MCF 10A (cell line): ENCODE measurements at regions not wholly inside any gene's neighbourhood (a gene's known extent, or its start where the extent isn't known, plus 50 kb on each side); places are given as distances from the start of the nearest gene placed in this dataset.

ENCODE experiments used
- BruUV-seq: library from RNA; stranded (reverse); fragments of 400-500 nt; replicated peaks from 2 replicates; lab custom pipeline; 2021; lab: Mats Ljungman, UMichigan
- CTCF ChIA-PET: fragments of 300-600 bp; sonication (Branson Sonifier 250); formaldehyde crosslinking; extraction: SDS; loops from one replicate; lab custom pipeline; 2021; ENCODE audit warnings: antibody characterized with exemption, inconsistent platforms; lab: Yijun Ruan, JAX
- POLR2A ChIA-PET: fragments of 300-600, 350-650 bp; sonication (Branson Sonifier 250); formaldehyde crosslinking; extraction: SDS; loops from one replicate; lab custom pipeline; 2020; ENCODE audit warnings: antibody characterized with exemption, inconsistent platforms; lab: Yijun Ruan, JAX
- DNase-seq: peaks from one replicate; pipeline ENCODE4 v3.0.0-alpha.2; 2018; ENCODE audit not compliant: unreplicated experiment
- H3K27ac Mint-ChIP-seq: one replicate; pipeline ENCODE4 v1.8.0; 2022; ENCODE audit warnings: mild to moderate bottlenecking, low read depth, mixed read lengths; ENCODE audit not compliant: unreplicated experiment
- H3K27me3 Mint-ChIP-seq: one replicate; pipeline ENCODE4 v1.8.0; 2022; ENCODE audit warnings: mixed read lengths; ENCODE audit not compliant: insufficient read depth, unreplicated experiment
- H3K36me3 Mint-ChIP-seq: one replicate; pipeline ENCODE4 v1.8.0; 2022; ENCODE audit warnings: mild to moderate bottlenecking, moderate library complexity, mixed read lengths; ENCODE audit not compliant: insufficient read depth, unreplicated experiment
- H3K4me1 Mint-ChIP-seq: one replicate; pipeline ENCODE4 v1.8.0; 2022; ENCODE audit warnings: mixed read lengths; ENCODE audit not compliant: insufficient read depth, unreplicated experiment
- H3K4me3 Mint-ChIP-seq: one replicate; pipeline ENCODE4 v1.8.0; 2022; ENCODE audit warnings: mild to moderate bottlenecking, moderate library complexity, mixed read lengths; ENCODE audit not compliant: unreplicated experiment
- H3K9me3 Mint-ChIP-seq: one replicate; pipeline ENCODE4 v1.8.0; 2022; ENCODE audit warnings: mixed read lengths; ENCODE audit not compliant: unreplicated experiment
- CTCF ChIP-seq: fragments of 200-600 bp; IDR thresholded peaks from one replicate; pipeline ENCODE4 v1.8.0; 2022; ENCODE audit warnings: antibody characterized with exemption, mild to moderate bottlenecking; ENCODE audit not compliant: unreplicated experiment
- intact Hi-C: fragments of 100-400 bp; cut with micrococcal nuclease; formaldehyde crosslinking; loops from 2 replicates; pipeline ENCODE4 v1.14.1; 2022

- no peak for DNase-seq
- Mint-ChIP-seq H3K4me3 (no peak overlapping the region), H3K4me1 (no peaks in the 10 kb centered on the region), H3K36me3 (no peaks in the 10 kb centered on the region), H3K27ac (no peak overlapping the region), H3K27me3 (no peaks in the 10 kb centered on the region), H3K9me3 (no peaks in the 10 kb centered on the region)
- no TSS peak for BruUV-seq
- ChIA-PET CTCF (no interaction called here), POLR2A (no interaction called here)
- TF ChIP-seq CTCF, result no peak
- intact Hi-C loops, result no loop called here
Measured at GRCh38 chr16:47990676-47991075, 165.1 kb downstream of the ABCC12 start.

GRCh38 chr16:47987136-47987535 is 168.7 kb downstream of the ABCC12 start:
- Mint-ChIP-seq H3K27me3 (no peaks in the 10 kb centered on the region), H3K27ac (no peak overlapping the region), H3K4me1 (no peaks in the 10 kb centered on the region), H3K36me3 (no peaks in the 10 kb centered on the region), H3K4me3 (no peak overlapping the region), H3K9me3 (no peaks in the 10 kb centered on the region)
- TF ChIP-seq CTCF, result no peak
- CTCF ChIA-PET, result interaction anchor here (0.7 to 1.0 kb wide), 2 partner anchors 190 to 873 kb away, joined by 3 read pairs; no protein-coding TSS in a partner anchor
- POLR2A ChIA-PET, result no interaction called here
- no peak for DNase-seq
- intact Hi-C loops, result no loop called here
- no TSS peak for BruUV-seq

GRCh38 chr16:47986031-47986430 is 169.8 kb downstream of the ABCC12 start:
- Mint-ChIP-seq H3K36me3 (no peaks in the 10 kb centered on the region), H3K27ac (no peak overlapping the region), H3K9me3 (no peaks in the 10 kb centered on the region), H3K4me3 (no peak overlapping the region), H3K4me1 (no peaks in the 10 kb centered on the region), H3K27me3 (no peaks in the 10 kb centered on the region)
- TF ChIP-seq CTCF, result no peak
- DNase-seq, result no peak
- intact Hi-C loops, result no loop called here
- POLR2A ChIA-PET, result no interaction called here
- no TSS peak for BruUV-seq
- CTCF ChIA-PET, result interaction anchor here (1.1 kb wide), 1 partner anchor 256 kb away, joined by 3 read pairs; no protein-coding TSS in a partner anchor

GRCh38 chr16:47984669-47985068 is 171.1 kb downstream of the ABCC12 start:
- no peak for DNase-seq
- no peaks in the 10 kb centered on the region for H3K4me1 Mint-ChIP-seq
- intact Hi-C loops, result no loop called here
- no peak overlapping the region for H3K4me3 Mint-ChIP-seq
- no peaks in the 10 kb centered on the region for H3K36me3 Mint-ChIP-seq
- ChIA-PET POLR2A (no interaction called here), CTCF (no interaction called here)
- no peak for TF ChIP-seq CTCF
- no peaks in the 10 kb centered on the region for H3K27me3 Mint-ChIP-seq
- H3K27ac Mint-ChIP-seq, result no peak overlapping the region
- H3K9me3 Mint-ChIP-seq, result no peaks in the 10 kb centered on the region
- no TSS peak for BruUV-seq
